ENCODE measurements at regions not wholly inside any gene's neighbourhood (a gene's known extent, or its start where the extent isn't known, plus 50 kb on each side); places are given as distances from the start of the nearest gene placed in this dataset.

DNA sequence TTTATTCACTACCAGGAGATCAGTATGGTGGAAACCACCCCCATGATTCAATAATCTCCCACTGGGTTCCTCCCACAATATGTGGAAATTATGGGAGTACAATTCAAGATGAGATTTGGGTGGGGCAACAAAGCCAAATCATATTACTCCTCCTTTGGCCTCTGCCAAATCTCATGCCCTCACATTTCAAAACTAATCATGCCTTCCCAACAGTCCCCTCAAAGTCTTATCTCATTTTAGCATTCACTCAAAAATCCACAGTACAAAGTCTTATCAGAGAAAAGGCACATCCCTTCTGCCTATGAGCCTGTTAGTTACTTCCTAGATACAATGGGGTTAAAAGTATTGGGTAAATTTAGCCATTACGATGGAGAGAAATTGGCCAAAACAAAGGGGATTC, 989.5 kb upstream of the CNTNAP5 start:
- Histone ChIP-seq H3K9me3 (peaks cover 0 to 2% (median 0%) of the 10 kb centered on the region in 4 donors), H3K4me1 (no peaks in the 10 kb centered on the region), H3K4me3 (no peak overlapping the region), H3K27ac (no peak overlapping the region), H3K27me3 (no peaks in the 10 kb centered on the region), H3K36me3 (no peaks in the 10 kb centered on the region)
- no peak for TF ChIP-seq EP300 (IDR thresholded peaks at IDR 0.05)
- no peak for TF ChIP-seq POLR2A (IDR thresholded peaks at IDR 0.05)
- TF ChIP-seq, protein P1, sequence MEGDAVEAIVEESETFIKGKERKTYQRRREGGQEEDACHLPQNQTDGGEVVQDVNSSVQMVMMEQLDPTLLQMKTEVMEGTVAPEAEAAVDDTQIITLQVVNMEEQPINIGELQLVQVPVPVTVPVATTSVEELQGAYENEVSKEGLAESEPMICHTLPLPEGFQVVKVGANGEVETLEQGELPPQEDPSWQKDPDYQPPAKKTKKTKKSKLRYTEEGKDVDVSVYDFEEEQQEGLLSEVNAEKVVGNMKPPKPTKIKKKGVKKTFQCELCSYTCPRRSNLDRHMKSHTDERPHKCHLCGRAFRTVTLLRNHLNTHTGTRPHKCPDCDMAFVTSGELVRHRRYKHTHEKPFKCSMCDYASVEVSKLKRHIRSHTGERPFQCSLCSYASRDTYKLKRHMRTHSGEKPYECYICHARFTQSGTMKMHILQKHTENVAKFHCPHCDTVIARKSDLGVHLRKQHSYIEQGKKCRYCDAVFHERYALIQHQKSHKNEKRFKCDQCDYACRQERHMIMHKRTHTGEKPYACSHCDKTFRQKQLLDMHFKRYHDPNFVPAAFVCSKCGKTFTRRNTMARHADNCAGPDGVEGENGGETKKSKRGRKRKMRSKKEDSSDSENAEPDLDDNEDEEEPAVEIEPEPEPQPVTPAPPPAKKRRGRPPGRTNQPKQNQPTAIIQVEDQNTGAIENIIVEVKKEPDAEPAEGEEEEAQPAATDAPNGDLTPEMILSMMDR (IDR thresholded peaks at IDR 0.05), result no peak
- no peak for TF ChIP-seq POLR2AphosphoS5 (IDR thresholded peaks at IDR 0.05)
- DNase-seq, result no peak
- WGBS, 2 donors, result 40 to 50% methylated on average over 1 of the region's 1 CpG
- ATAC-seq (ENCODE audit: low FRiP score in 2 of 2), result no peak

- TF ChIP-seq, protein P1 (IDR thresholded peaks at IDR 0.05), result no peak
- no peak for TF ChIP-seq POLR2AphosphoS5 (IDR thresholded peaks at IDR 0.05)
- TF ChIP-seq POLR2A (IDR thresholded peaks at IDR 0.05), result no peak
- no peak for TF ChIP-seq EP300 (IDR thresholded peaks at IDR 0.05)
- DNase-seq (no peak), ATAC-seq (ENCODE audit: low FRiP score in 2 of 2) (no peak)
- Histone ChIP-seq H3K4me1 (no peaks in the 10 kb centered on the region), H3K27me3 (no peaks in the 10 kb centered on the region), H3K27ac (no peak overlapping the region), H3K9me3 (peaks cover 0 to 2% (median 0%) of the 10 kb centered on the region in 4 donors), H3K4me3 (no peak overlapping the region), H3K36me3 (no peaks in the 10 kb centered on the region)
These were observed 988.8 kb upstream of the CNTNAP5 start for GRCh38 chr2:123036300-123036699.

GRCh38 chr2:123040506-123040905, 984.6 kb upstream of the CNTNAP5 start:
- H3K9me3 ChIP-seq, result no peaks in the 10 kb centered on the region
- no peak for DNase-seq
- H3K4me1 ChIP-seq, result no peaks in the 10 kb centered on the region
- no peaks in the 10 kb centered on the region for H3K36me3 ChIP-seq
- H3K27me3 ChIP-seq, result no peaks in the 10 kb centered on the region
- TF ChIP-seq POLR2A (IDR thresholded peaks at IDR 0.05), result no peak
- TF ChIP-seq POLR2AphosphoS5 (IDR thresholded peaks at IDR 0.05), result no peak
- TF ChIP-seq, protein P1 (IDR thresholded peaks at IDR 0.05), result no peak
- TF ChIP-seq EP300 (IDR thresholded peaks at IDR 0.05), result no peak
- no peak overlapping the region for H3K4me3 ChIP-seq
- 76 to 79% methylated on average over 1 of the region's 1 CpG for WGBS, 2 donors
- no peak overlapping the region for H3K27ac ChIP-seq
- no peak for ATAC-seq (ENCODE audit: low FRiP score in 2 of 2)

DNA sequence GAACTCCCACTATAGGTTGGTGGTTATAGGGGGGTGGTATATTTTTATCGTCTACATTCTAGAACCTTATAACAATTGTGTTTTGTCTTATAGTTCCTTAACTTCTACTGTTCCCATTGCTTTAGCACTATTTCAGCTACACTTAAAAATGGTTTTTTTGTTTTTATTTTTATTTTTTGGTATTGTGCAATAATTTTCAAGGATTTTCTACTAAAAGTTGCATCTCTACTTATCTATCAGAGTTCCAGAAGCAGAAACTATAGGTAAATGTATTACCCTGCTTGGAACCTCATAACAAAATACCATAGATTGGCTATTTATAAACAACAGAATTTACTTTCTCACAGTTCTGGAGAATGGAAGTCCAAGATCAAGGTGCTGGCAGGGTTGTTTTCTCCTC, 981.6 kb upstream of the CNTNAP5 start:
- WGBS, 2 donors, result 96 to 100% methylated on average over 1 of the region's 1 CpG
- Histone ChIP-seq H3K9me3 (no peaks in the 10 kb centered on the region), H3K4me3 (no peak overlapping the region), H3K36me3 (no peaks in the 10 kb centered on the region), H3K27ac (no peak overlapping the region), H3K27me3 (no peaks in the 10 kb centered on the region), H3K4me1 (no peaks in the 10 kb centered on the region)
- DNase-seq (no peak), ATAC-seq (ENCODE audit: low FRiP score in 2 of 2) (no peak)
- no peak for TF ChIP-seq POLR2AphosphoS5 (IDR thresholded peaks at IDR 0.05)
- TF ChIP-seq, protein P1 (IDR thresholded peaks at IDR 0.05), result no peak
- no peak for TF ChIP-seq POLR2A (IDR thresholded peaks at IDR 0.05)

DNA sequence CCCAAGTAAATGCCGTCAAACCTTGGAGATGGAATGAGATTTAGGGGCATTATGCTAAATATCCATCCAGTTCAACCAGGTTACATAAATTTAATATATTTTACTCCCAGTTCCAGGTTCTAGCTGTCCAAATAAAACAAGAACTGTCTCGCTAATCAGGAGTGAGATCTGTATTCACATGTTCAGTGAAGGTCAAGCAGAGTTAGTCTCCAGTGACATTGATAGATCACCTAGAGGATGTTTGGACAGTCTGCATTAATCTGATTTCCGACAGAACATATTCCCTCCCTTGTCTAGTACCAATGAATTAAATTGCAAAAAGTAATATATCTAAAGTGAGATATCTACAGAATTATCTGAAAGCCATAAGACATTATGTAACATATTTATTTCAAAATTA, 979.4 kb upstream of the CNTNAP5 start:
- Histone ChIP-seq H3K27me3 (no peaks in the 10 kb centered on the region), H3K4me3 (no peak overlapping the region), H3K36me3 (no peaks in the 10 kb centered on the region), H3K27ac (no peak overlapping the region), H3K4me1 (no peaks in the 10 kb centered on the region), H3K9me3 (no peaks in the 10 kb centered on the region)
- 74 to 77% methylated on average over 3 of the region's 3 CpGs for WGBS, 2 donors
- DNase-seq (no peak), ATAC-seq (ENCODE audit: low FRiP score in 2 of 2) (no peak)
- TF ChIP-seq EP300 (IDR thresholded peaks at IDR 0.05) (no peak), POLR2AphosphoS5 (IDR thresholded peaks at IDR 0.05) (no peak), POLR2A (IDR thresholded peaks at IDR 0.05) (no peak)
- TF ChIP-seq, protein P1 (IDR thresholded peaks at IDR 0.05), result no peak
